Stimulated activated CD4-positive, alpha-beta T cell treated with anti-CD3 and anti-CD28 coated beads, Interleukin-4, amount 100 ng/mL, for 24 hours (primary cell): ENCODE measurements at regions not wholly inside any gene's neighbourhood (a gene's known extent, or its start where the extent isn't known, plus 50 kb on each side); places are given as distances from the start of the nearest gene placed in this dataset.
A peak's percentile ranks its signal among the peaks of the same experiment; 100 is the strongest.

Experiments used
- DNase-seq: peaks from one replicate; pipeline ENCODE4 v3.0.0-alpha.2; 2020

- no peak for DNase-seq
These were observed 50.1 kb downstream of the CEP43 start for GRCh38 chr6:167049275-167049674.

GRCh38 chr6:167050903-167051302 is 51.7 kb downstream of the CEP43 start:
- no peak for DNase-seq

DNA sequence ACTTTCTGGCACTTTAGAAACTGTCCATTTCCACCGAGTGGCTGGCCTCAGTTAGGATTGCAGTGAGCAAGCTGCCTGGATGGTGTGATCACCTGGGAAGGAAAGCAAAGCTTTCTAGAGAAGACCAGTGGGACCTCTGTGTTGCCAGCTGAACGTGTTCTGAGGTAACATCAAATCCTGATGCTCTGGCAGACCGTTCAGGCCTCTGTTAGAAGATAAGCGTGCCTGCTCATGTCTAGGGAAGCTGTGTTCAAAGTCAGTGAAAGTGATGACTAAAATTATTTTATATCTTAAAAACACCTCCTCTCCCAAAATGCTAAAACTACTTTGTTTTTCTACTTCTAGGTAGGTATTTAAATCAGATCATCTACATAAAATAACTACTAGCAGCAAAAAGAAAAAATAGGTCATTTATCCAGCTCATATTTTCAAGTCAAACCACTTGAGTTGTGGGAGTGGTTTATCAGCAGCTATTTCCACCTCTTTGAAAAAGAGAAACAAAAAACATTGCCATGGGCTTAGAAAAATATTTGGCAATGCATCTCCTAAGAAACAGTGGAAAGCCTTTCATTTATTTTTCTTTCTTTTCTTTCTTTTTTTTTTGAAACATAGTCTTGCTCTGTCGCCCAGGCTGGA is 54.8 kb downstream of the CEP43 start:
- no peak for DNase-seq

GRCh38 chr6:167054987-167055386 is 55.8 kb downstream of the CEP43 start:
- no peak for DNase-seq

GRCh38 chr6:167056370-167056769 is 57.2 kb downstream of the CEP43 start:
- DNase-seq: peak; percentile 53

DNA sequence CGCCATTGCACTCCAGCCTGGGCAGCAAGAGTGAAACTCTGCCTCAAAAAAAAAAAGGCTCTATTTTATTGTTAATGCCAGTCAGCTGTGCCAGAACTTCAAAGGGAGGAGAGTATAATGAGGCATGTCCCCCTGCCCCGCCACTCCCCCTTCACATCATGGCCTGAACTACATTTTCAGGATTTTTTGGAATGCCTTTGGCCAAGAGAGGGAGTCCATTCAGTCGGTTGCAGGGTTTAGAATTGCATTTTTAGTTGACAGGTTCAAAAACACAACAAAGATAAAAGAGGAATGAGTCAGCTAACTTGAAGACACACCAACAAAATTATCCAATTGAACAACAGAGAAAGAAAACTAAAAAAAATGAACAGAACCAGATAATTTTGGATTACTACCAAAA is 59.1 kb downstream of the CEP43 start:
- no peak for DNase-seq
